ENCODE measurements at regions not wholly inside any gene's neighbourhood (a gene's known extent, or its start where the extent isn't known, plus 50 kb on each side); places are given as distances from the start of the nearest gene placed in this dataset.

- no peak for TF ChIP-seq CTCF (IDR thresholded peaks at IDR 0.05)
- no peak for TF ChIP-seq EZH2phosphoT487 (IDR thresholded peaks at IDR 0.05)
- no peak for TF ChIP-seq EZH2 (IDR thresholded peaks at IDR 0.05)
Measured at GRCh38 chr18:22509423-22509822, 91.7 kb upstream of the CTAGE1 start.
